Stimulated activated CD8-positive, alpha-beta memory T cell treated with anti-CD3 and anti-CD28 coated beads, Interleukin-15, amount 100 ng/mL, for 24 hours (primary cell): ENCODE measurements at regions not wholly inside any gene's neighbourhood (a gene's known extent, or its start where the extent isn't known, plus 50 kb on each side); places are given as distances from the start of the nearest gene placed in this dataset.

Experiments used
- DNase-seq: peaks from one replicate; pipeline ENCODE4 v3.0.0-alpha.2; 2020; ENCODE audit warnings: low read depth

- no peak for DNase-seq
Measured at GRCh38 chr19:30128211-30128610, 186.2 kb downstream of the URI1 start.

- no peak for DNase-seq
Measured at GRCh38 chr19:30130356-30131122, 188.5 kb downstream of the URI1 start.

- DNase-seq = no peak
Measured at GRCh38 chr19:30131246-30131645, 189.2 kb downstream of the URI1 start.

- no peak for DNase-seq
Measured at GRCh38 chr19:30131722-30132291, 189.8 kb downstream of the URI1 start.

GRCh38 chr19:30132343-30133075 is 190.5 kb downstream of the URI1 start:
- no peak for DNase-seq

GRCh38 chr19:30133803-30134202 is 191.8 kb downstream of the URI1 start:
- DNase-seq = no peak

GRCh38 chr19:30135093-30135757 is 193.2 kb downstream of the URI1 start:
- no peak for DNase-seq

GRCh38 chr19:30135797-30136196 is 193.8 kb downstream of the URI1 start:
- no peak for DNase-seq

GRCh38 chr19:30136611-30137195 is 194.7 kb downstream of the URI1 start:
- no peak for DNase-seq

- no peak for DNase-seq
Measured at GRCh38 chr19:30137747-30138146, 195.7 kb downstream of the URI1 start.

- no peak for DNase-seq
Measured at GRCh38 chr19:30144242-30144758, 202.3 kb downstream of the URI1 start.

- DNase-seq = no peak
Measured at GRCh38 chr19:30144802-30145201, 202.8 kb downstream of the URI1 start.

- no peak for DNase-seq
Measured at GRCh38 chr19:30145467-30145866, 203.4 kb downstream of the URI1 start.

- no peak for DNase-seq
Measured at GRCh38 chr19:30146346-30146745, 204.3 kb downstream of the URI1 start.

- no peak for DNase-seq
Measured at GRCh38 chr19:30148039-30148790, 206.2 kb downstream of the URI1 start.

- no peak for DNase-seq
Measured at GRCh38 chr19:30148803-30149202, 206.8 kb downstream of the URI1 start.

GRCh38 chr19:30149300-30149699 is 207.3 kb downstream of the URI1 start:
- no peak for DNase-seq

GRCh38 chr19:30150626-30151025 is 208.6 kb downstream of the URI1 start:
- DNase-seq = no peak

- no peak for DNase-seq
Measured at GRCh38 chr19:30151081-30151480, 209.0 kb downstream of the URI1 start.

GRCh38 chr19:30152510-30153291 is 210.7 kb downstream of the URI1 start:
- no peak for DNase-seq
